HG03025 (cell line): ENCODE measurements at regions not wholly inside any gene's neighbourhood (a gene's known extent, or its start where the extent isn't known, plus 50 kb on each side); places are given as distances from the start of the nearest gene placed in this dataset.
"Not testable (repeated sequence)": the region's sequence is repeated elsewhere in the genome, so short reads cannot be mapped to it uniquely, and the experiment has no call there.

Source experiments
- ATAC-seq: cut with Tn5 transposase; IDR thresholded peaks from one replicate; pipeline ENCODE4 v1.9.1; 2021; ENCODE audit warnings: mild to moderate bottlenecking, moderate library complexity; ENCODE audit not compliant: unreplicated experiment, low FRiP score

DNA sequence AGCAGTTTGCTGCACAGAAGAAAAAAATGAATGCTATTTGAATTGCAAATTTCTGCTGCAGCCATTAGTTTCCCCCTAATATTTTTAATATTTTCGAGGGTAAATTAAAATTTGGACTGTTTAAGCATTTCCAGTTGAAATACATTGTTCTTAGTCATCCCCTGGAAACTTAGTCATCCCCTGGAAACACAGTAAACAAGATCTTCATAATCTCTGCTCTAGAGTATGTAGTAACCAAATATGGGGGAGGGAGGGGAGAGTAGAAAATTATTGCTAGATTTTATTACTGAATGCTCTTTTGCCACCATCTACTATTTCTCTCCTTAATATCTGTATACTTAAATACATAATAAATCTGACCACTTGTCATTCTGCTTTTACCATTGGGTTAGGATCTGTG lies 1053.3 kb downstream of the SORCS1 start:
- no peak for ATAC-seq

DNA sequence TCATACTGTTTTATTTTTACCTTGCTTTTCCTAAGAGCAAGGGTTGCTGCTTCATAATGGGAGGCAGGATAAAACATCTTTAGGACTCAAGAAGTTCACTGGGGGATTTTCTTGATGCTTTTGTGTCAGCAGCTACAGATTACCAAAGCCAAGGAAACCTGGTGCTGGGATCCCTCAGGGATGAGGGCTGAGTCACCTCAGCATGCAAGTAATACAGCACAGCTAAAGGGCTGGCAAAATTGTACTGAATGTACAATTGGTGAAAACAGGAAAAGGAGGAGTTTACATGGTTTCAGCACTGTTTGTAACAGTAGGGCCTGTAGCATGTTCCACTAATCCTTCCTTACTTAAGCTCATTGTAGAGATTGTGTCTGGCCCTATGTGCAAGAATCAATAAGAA lies 1056.8 kb downstream of the SORCS1 start:
- no peak for ATAC-seq

- ATAC-seq: no peak
Observed at GRCh38 chr10:106106114-106106513, 1058.4 kb downstream of the SORCS1 start.

GRCh38 chr10:106089855-106090254 lies 1074.7 kb downstream of the SORCS1 start:
- no peak for ATAC-seq

GRCh38 chr10:106086391-106086790 lies 1078.1 kb downstream of the SORCS1 start:
- no peak for ATAC-seq

- no peak for ATAC-seq
Observed at GRCh38 chr10:106083572-106083971, 1080.9 kb downstream of the SORCS1 start.

DNA sequence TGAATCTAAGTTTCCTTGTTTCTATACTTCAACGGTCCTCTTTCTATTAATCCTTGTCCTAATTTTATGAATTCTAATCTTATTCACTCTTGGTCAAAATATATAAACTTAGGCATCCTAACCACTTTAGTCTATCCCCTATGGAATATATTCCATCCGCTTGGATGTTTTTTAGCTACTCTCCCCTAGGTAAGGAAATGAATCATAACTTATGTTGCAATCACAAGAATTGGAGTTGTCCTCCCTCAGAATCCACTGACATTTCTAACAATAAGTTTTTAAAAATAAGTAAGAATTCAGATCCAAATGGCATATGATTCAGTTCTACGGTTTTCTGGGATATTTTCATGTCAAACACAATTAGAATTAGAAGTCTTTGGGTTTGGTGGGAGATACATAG lies 1081.6 kb downstream of the SORCS1 start:
- no peak for ATAC-seq

DNA sequence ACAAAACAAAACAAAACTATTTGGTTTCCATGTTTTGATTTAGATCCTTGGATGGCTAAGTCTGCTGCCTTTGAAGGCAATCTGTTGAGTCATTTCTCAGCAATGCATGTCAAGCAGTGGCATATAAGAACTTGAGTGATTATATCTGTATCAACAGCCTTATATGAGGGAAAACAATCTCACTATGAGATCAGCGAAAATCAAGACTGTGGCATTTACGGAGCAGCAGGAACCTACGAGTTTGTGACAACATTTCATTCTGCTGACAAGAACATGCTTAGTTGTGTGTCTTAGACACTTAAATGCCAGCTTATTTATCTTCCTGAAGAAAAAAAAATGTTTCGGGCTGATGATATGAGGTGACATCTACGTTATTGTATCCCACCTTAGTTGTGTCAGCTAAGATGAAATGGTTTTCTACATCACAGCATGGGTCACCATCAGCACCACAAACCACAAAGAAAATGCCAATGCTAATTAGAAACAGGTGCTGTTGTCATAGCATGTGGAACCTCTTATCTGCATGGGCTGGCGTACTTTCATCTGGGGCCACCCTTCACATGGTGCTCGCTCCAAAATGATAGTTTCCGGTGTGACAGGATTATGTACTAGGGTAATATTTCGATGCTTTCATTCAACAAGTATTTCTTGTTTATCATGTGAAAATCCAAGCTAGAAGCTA lies 1085.5 kb downstream of the SORCS1 start:
- no peak for ATAC-seq

DNA sequence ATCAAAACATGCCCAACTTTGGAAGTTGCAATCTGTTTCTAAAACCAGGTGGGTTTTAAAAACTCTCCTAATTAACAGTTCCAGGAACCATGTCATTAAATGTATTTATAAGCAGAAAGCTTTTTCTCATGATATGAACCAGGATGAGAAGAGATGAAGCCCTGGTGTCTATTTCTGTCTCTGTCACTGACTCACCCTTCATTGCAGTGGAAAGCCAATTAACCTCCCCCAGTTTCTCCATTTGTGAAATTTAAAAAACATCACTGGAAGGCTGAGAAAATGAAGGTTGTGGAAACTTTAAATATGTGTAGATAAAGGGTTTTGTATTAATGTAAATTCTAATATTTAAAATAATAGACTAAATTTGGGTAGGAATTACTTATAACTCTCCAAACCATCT lies 1088.0 kb downstream of the SORCS1 start:
- ATAC-seq: no peak

GRCh38 chr10:106053061-106053460 lies 1111.4 kb downstream of the SORCS1 start:
- no peak for ATAC-seq

DNA sequence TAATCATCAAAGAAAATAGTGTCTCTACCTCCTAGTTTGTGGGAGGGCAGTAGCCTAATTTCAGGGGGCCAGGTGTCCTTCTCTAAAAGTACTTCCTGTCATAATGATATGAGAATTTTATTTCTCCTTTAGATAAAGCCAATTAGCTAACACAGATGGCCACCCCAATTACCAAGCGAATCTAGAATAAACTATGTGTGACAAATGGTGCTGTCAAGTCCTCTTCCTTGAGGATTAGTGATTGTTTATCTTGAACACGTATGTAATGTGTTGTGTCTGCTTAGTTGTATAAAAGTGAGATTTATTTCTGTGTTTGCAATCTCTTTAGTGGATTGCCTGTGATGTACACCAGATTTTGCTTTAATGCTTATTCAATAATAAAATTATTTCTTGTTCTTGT lies 1120.0 kb downstream of the SORCS1 start:
- no peak for ATAC-seq

DNA sequence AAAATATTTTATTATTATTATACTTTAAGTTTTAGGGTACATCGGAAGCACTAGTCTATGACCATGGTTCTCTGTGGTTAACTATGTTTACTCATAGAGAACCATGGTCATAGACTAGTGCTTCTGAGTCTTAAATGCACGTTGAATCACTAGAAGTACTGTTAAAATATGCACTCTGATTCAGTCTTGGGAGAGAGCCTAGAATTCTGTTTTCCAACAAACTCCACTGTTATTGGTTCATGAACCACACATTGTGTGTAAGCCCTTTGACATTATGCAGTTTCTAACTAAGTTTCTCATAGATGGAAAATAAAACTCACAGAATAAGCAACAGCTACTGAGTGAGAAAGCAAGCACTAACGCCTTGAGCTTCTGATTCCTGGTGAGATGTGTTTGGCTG lies 1120.6 kb downstream of the SORCS1 start:
- no peak for ATAC-seq

DNA sequence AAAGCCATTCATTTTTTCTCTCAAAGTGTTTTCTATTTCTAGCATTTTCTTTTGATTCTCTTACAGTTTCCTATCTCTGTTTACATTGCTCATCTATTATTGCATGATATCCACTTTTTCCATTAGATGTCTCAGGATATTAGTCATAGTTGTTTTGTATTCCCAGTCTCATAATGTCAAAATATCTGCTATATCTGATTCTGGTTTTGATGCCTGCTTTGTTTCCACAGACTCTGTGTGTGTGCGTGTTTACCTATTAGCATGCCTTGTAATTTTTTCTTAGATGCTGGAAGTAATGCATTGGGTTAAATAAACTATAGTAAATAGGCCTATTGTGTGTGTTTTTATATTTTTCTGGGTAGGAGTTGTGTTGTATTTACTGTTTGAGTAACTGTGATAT lies 1126.3 kb downstream of the SORCS1 start:
- ATAC-seq: no peak

GRCh38 chr10:106033065-106033464 lies 1131.4 kb downstream of the SORCS1 start:
- ATAC-seq: no peak

DNA sequence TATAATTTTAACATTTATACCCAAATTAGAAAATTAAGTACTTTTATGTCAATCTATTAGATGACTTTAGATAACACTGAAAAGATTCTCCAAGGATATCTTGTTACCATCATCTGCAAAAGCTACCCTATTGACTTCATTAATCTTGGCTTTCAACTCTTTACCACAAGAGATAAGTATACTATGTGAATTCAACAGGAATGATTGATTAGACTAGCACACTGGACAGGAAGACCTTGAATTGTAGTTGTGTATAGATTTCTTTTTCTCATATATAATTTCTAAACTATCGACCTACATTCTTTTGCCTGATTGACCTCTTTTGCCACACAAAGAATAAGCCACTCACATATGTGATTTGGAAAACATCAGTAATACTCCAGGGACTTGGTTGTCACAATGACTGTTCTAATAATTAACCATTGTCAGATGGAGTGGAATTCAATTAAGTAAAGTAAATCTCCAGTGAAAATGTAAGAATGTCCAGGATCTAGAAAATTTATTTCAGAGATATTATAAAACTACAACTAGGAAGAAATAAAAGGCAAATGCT lies 1132.0 kb downstream of the SORCS1 start:
- no peak for ATAC-seq

DNA sequence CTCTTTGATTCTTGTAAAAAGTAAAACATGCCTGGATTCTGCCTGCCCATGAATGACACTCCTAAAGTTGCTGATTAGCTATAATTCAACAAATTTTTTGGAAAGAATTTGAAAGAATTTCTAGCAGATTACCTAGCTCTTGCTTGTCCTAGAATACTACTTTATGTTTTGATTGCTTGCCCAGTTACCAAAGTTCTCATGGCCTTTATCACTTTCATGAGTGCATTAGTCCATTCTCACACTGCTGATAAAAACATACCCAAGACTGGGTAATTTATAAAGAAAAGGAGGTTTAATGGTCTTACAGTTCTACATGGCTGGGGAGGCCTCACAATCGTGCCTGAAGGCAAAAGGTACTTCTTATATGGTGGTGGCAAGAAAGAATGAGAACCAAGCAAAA lies 1137.3 kb downstream of the SORCS1 start:
- ATAC-seq: no peak

GRCh38 chr10:106025208-106025811 lies 1139.2 kb downstream of the SORCS1 start:
- ATAC-seq: no peak

- ATAC-seq: no peak
Observed at GRCh38 chr10:106023329-106023728, 1141.2 kb downstream of the SORCS1 start.

DNA sequence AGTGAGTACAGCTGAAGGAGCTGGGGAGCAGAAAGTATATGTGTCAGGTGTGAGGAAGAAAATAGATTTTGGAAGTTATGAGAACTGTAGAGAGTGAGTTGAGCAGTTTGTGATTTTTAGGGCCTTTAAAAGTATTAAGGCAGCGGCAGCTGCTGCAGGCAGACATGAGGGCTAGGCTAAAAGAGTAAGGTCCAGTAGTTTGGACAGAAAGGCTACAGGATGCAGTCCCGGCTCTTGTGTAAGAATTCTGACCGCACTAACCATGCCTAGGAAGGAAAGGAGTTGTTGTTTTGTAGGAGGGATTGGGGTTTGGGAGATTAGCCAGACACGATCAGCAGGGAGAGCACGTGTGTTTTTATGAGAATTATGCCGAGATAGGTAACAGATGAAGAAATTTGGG lies 1144.9 kb downstream of the SORCS1 start:
- not testable (repeated sequence) for ATAC-seq

GRCh38 chr10:106015369-106016199 lies 1148.9 kb downstream of the SORCS1 start:
- ATAC-seq: not testable (repeated sequence)

GRCh38 chr10:106011250-106011649 lies 1153.3 kb downstream of the SORCS1 start:
- ATAC-seq: no peak
